ENCODE measurements at regions not wholly inside any gene's neighbourhood (a gene's known extent, or its start where the extent isn't known, plus 50 kb on each side); places are given as distances from the start of the nearest gene placed in this dataset.

- no peaks in the 10 kb centered on the region for H3K4me1 ChIP-seq
- H3K9me3 ChIP-seq, result no peaks in the 10 kb centered on the region
- no peaks in the 10 kb centered on the region for H3K36me3 ChIP-seq
- no peak overlapping the region for H3K4me3 ChIP-seq
- no peak for ATAC-seq
- no peak for TF ChIP-seq CTCF (IDR thresholded peaks at IDR 0.05)
- no peak for DNase-seq
- H3K27me3 ChIP-seq, result peaks cover under 1% of the 10 kb centered on the region
- H3K27ac ChIP-seq, result no peak overlapping the region
- intact Hi-C loops (cut with DNase I), result no loop called here
Measured at GRCh38 chr11:115083144-115083806, 404.9 kb downstream of the NXPE2 start.

- intact Hi-C loops (cut with DNase I), result no loop called here
- Histone ChIP-seq H3K36me3 (no peaks in the 10 kb centered on the region), H3K4me1 (no peaks in the 10 kb centered on the region), H3K27me3 (no peaks in the 10 kb centered on the region), H3K27ac (no peak overlapping the region), H3K9me3 (no peaks in the 10 kb centered on the region), H3K4me3 (no peak overlapping the region)
- no peak for DNase-seq
- ATAC-seq, result no peak
- no peak for TF ChIP-seq CTCF (IDR thresholded peaks at IDR 0.05)
Measured at GRCh38 chr11:115084231-115084630, 405.9 kb downstream of the NXPE2 start.

DNA sequence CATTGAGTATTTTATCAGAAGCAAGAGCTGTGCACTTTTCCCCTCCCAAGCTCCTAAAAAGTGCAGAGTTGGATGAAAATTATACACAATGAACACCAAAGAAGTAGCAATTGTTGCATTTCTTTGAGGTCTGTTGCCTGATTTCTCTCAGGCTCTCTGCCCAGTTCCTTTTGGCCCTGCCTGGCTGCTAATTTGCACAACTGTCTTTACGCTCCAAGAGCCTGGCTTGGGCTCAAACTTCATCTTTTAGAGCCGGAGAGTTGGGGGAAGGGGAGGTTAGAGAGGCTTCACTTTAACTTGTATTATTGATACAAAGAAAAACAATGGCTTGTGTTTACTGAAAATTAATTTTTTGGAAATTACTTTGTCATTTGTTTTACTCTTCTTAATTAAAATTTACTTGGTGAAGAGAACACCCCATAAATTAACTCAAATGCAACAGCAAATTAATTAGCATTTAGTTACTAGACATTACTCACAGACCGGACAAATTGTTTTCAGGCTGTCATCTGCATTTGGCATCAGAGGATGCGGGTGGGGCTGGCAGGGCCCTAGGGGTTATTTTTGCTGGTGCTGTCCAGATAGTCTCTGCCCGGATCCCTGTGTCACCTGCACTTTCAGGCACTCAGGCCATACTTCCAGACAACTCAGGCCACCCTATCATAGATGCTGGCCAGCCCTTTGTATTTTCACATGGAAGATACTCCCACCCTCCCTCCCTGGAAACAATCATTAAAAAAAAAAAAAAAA lies 407.3 kb downstream of the NXPE2 start:
- Histone ChIP-seq H3K4me1 (no peaks in the 10 kb centered on the region), H3K4me3 (no peak overlapping the region), H3K36me3 (no peaks in the 10 kb centered on the region), H3K9me3 (no peaks in the 10 kb centered on the region), H3K27ac (no peak overlapping the region), H3K27me3 (no peaks in the 10 kb centered on the region)
- no peak for ATAC-seq
- TF ChIP-seq CTCF (IDR thresholded peaks at IDR 0.05), result no peak
- intact Hi-C loops (cut with DNase I), result no loop called here
- DNase-seq, result no peak

- Histone ChIP-seq H3K27me3 (no peaks in the 10 kb centered on the region), H3K4me1 (no peaks in the 10 kb centered on the region), H3K9me3 (no peaks in the 10 kb centered on the region), H3K4me3 (no peak overlapping the region), H3K27ac (no peak overlapping the region), H3K36me3 (no peaks in the 10 kb centered on the region)
- DNase-seq (no peak), ATAC-seq (no peak)
- intact Hi-C loops (cut with DNase I), result no loop called here
- no peak for TF ChIP-seq CTCF (IDR thresholded peaks at IDR 0.05)
Measured at GRCh38 chr11:115087791-115088190, 409.5 kb downstream of the NXPE2 start.

- DNase-seq, result no peak
- Histone ChIP-seq H3K4me1 (no peaks in the 10 kb centered on the region), H3K4me3 (no peak overlapping the region), H3K27me3 (no peaks in the 10 kb centered on the region), H3K27ac (no peak overlapping the region), H3K9me3 (no peaks in the 10 kb centered on the region), H3K36me3 (no peaks in the 10 kb centered on the region)
- intact Hi-C loops (cut with DNase I), result no loop called here
- TF ChIP-seq CTCF (IDR thresholded peaks at IDR 0.05), result no peak
- ATAC-seq, result no peak
Measured at GRCh38 chr11:115092516-115092915, 411.7 kb downstream of the CADM1 start.
